ENCODE measurements at regions not wholly inside any gene's neighbourhood (a gene's known extent, or its start where the extent isn't known, plus 50 kb on each side); places are given as distances from the start of the nearest gene placed in this dataset.
"Not testable (repeated sequence)": the region's sequence is repeated elsewhere in the genome, so short reads cannot be mapped to it uniquely, and the experiment has no call there.

DNA sequence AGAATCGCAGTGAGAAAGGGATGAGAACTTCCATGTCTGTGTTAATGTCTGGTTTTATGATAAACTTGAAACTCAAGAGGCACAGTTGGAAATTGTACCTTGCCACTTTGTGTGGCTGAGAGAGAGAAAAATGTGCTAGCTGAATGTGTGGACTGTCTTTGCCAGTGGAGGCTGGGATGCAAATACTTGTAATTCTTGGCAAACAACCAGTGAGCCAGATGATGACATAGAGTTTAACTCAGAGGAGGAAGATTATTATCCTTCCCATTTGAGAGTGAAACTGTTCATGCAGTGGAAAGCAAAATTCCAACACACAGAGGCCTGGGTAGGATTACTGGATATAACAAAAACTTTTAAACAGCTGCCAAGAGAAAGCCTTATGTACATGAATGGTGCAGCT, 349.1 kb upstream of the NPAP1 start:
- TF ChIP-seq, protein P1, sequence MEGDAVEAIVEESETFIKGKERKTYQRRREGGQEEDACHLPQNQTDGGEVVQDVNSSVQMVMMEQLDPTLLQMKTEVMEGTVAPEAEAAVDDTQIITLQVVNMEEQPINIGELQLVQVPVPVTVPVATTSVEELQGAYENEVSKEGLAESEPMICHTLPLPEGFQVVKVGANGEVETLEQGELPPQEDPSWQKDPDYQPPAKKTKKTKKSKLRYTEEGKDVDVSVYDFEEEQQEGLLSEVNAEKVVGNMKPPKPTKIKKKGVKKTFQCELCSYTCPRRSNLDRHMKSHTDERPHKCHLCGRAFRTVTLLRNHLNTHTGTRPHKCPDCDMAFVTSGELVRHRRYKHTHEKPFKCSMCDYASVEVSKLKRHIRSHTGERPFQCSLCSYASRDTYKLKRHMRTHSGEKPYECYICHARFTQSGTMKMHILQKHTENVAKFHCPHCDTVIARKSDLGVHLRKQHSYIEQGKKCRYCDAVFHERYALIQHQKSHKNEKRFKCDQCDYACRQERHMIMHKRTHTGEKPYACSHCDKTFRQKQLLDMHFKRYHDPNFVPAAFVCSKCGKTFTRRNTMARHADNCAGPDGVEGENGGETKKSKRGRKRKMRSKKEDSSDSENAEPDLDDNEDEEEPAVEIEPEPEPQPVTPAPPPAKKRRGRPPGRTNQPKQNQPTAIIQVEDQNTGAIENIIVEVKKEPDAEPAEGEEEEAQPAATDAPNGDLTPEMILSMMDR (conservative IDR thresholded peaks at IDR 0.05; ENCODE audit: low read depth, low read length): not testable (repeated sequence)
- not testable (repeated sequence) for TF ChIP-seq EZH2phosphoT487 (IDR thresholded peaks at IDR 0.05; ENCODE audit: borderline replicate concordance, low read length); EZH2 (IDR thresholded peaks at IDR 0.05; ENCODE audit: low read length, unreplicated experiment)
